ENCODE measurements at regions not wholly inside any gene's neighbourhood (a gene's known extent, or its start where the extent isn't known, plus 50 kb on each side); places are given as distances from the start of the nearest gene placed in this dataset.
A peak's percentile ranks its signal among the peaks of the same experiment; 100 is the strongest.

- no peak for DNase-seq
Observed at GRCh38 chr16:85415196-85416090, 197.7 kb upstream of the GSE1 start.

GRCh38 chr16:85416228-85417109, 196.7 kb upstream of the GSE1 start:
- peak; percentile 80 for DNase-seq

GRCh38 chr16:85417156-85417860, 195.8 kb upstream of the GSE1 start:
- no peak for DNase-seq

- DNase-seq, result no peak
Observed at GRCh38 chr16:85418978-85419491, 194.1 kb upstream of the GSE1 start.

- no peak for DNase-seq
Observed at GRCh38 chr16:85419503-85420408, 193.4 kb upstream of the GSE1 start.

GRCh38 chr16:85420501-85421337, 192.4 kb upstream of the GSE1 start:
- DNase-seq, result peak; percentile 74

GRCh38 chr16:85421338-85422195, 191.6 kb upstream of the GSE1 start:
- DNase-seq, result no peak

- DNase-seq, result no peak
Observed at GRCh38 chr16:85422196-85422631, 190.9 kb upstream of the GSE1 start.

- no peak for DNase-seq
Observed at GRCh38 chr16:85422632-85423550, 190.2 kb upstream of the GSE1 start.

GRCh38 chr16:85423631-85424030, 189.5 kb upstream of the GSE1 start:
- DNase-seq, result no peak

GRCh38 chr16:85424260-85425073, 188.7 kb upstream of the GSE1 start:
- no peak for DNase-seq

GRCh38 chr16:85425074-85425662, 188.0 kb upstream of the GSE1 start:
- no peak for DNase-seq

GRCh38 chr16:85426806-85427205, 186.3 kb upstream of the GSE1 start:
- no peak for DNase-seq

GRCh38 chr16:85428168-85428898, 184.8 kb upstream of the GSE1 start:
- DNase-seq, result peak; percentile 50

GRCh38 chr16:85428899-85429775, 184.0 kb upstream of the GSE1 start:
- DNase-seq, result no peak

All from CD4-positive, alpha-beta T cell treated with Interleukin-6 for 4 hours (primary cell).